Stimulated activated memory B cell treated with anti-CD40 and anti-IgM and Interleukin-4, amounts not matched to agents 10 μg/mL and 1 μg/mL and 100 μg/mL, for 72 hours (primary cell): ENCODE measurements at regions not wholly inside any gene's neighbourhood (a gene's known extent, or its start where the extent isn't known, plus 50 kb on each side); places are given as distances from the start of the nearest gene placed in this dataset.

Experiments used
- ATAC-seq: fragments of 150-1000 bp; cut with Tn5 transposase; 2 replicates; pipeline ENCODE4 v1.10.0; 2021
- H3K27ac Mint-ChIP-seq: one replicate; pipeline ENCODE4 v1.8.0; 2022; ENCODE audit warnings: mild to moderate bottlenecking, mixed read lengths
- H3K27me3 Mint-ChIP-seq: one replicate; pipeline ENCODE4 v1.8.0; 2022; ENCODE audit warnings: mixed read lengths
- H3K36me3 Mint-ChIP-seq: one replicate; pipeline ENCODE4 v1.8.0; 2022; ENCODE audit warnings: mixed read lengths
- H3K4me1 Mint-ChIP-seq: one replicate; pipeline ENCODE4 v1.8.0; 2022; ENCODE audit warnings: mixed read lengths
- H3K4me3 Mint-ChIP-seq: one replicate; pipeline ENCODE4 v1.8.0; 2022; ENCODE audit warnings: mild to moderate bottlenecking, moderate library complexity, mixed read lengths
- H3K9me3 Mint-ChIP-seq: one replicate; pipeline ENCODE4 v1.8.0; 2022; ENCODE audit warnings: mixed read lengths

DNA sequence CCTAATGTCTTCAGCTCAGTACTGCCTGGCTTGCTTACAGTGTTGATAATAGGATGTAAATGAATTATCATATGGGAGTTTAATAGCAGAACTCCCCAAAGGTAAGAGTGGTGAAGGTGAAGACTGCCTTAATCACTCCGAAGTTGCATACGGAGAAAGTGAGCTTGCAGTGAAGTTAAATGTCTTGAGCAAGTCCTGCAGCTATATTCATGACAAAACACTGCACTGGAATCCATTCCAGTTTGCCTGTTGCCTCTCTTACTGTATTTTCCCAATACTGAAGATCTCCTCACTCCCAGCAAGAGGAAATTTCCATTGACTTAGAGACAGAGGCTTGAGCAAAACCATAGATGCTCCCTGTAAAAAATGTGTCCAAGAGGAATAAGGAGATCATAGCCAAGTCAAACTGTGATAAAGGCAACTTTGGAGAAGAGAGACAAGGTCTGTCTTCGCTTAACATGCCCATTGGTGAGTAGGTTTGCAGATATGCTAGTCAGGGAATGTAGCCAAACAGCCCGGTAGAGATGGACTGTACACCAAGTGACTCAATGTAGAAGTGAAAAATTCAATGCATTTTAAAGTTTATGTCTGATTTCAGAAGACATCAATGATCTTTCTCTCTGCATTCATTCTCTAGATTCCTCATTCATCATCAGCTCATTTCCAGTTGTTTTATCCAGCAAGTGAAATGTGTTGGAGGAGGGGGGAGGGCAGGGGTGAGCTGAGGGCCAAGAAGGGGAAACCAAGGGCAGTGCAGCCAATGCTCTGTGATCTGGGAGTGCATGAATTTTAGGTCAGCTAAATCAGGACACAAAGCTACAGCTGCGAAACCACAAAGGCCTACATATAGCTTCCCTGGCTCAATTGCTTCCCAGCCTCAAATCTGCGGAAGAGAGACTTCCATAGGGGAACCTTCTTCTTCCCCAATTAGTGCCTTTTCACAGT, 667.1 kb upstream of the NR2F2 start:
- Mint-ChIP-seq H3K36me3 (no peaks in the 10 kb centered on the region), H3K27ac (no peak overlapping the region), H3K9me3 (peaks cover 7% of the 10 kb centered on the region), H3K4me3 (no peak overlapping the region), H3K4me1 (no peaks in the 10 kb centered on the region), H3K27me3 (no peaks in the 10 kb centered on the region)
- ATAC-seq: no peak

DNA sequence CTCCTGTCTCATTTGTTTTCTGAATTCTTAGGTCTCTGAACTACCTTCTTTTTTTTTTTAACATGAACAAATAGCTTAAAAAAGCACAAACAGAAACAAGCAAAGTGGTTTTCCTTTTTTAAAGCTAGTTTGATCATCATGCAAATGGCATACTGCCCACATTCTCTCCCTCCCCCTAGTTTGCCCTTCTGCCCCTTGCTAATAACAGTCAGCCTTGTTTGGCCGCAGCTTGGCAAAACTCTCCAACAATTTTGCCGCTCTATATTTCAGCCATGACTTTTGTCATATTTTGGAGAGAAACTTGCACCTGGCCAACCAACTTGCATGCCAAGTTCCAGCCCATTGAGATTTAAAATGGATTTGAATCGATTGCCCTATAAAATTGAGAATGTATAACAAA, 666.0 kb upstream of the NR2F2 start:
- no peaks in the 10 kb centered on the region for H3K4me1 Mint-ChIP-seq
- H3K9me3 Mint-ChIP-seq: peaks cover 7% of the 10 kb centered on the region
- ATAC-seq: no peak
- H3K27ac Mint-ChIP-seq: no peak overlapping the region
- H3K4me3 Mint-ChIP-seq: no peak overlapping the region
- H3K36me3 Mint-ChIP-seq: no peaks in the 10 kb centered on the region
- H3K27me3 Mint-ChIP-seq: no peaks in the 10 kb centered on the region

GRCh38 chr15:95669146-95669922, 661.2 kb upstream of the NR2F2 start:
- no peak overlapping the region for H3K4me3 Mint-ChIP-seq
- no peaks in the 10 kb centered on the region for H3K36me3 Mint-ChIP-seq
- H3K9me3 Mint-ChIP-seq: peaks cover 7% of the 10 kb centered on the region
- no peak overlapping the region for H3K27ac Mint-ChIP-seq
- H3K27me3 Mint-ChIP-seq: no peaks in the 10 kb centered on the region
- H3K4me1 Mint-ChIP-seq: no peaks in the 10 kb centered on the region
- ATAC-seq: no peak

DNA sequence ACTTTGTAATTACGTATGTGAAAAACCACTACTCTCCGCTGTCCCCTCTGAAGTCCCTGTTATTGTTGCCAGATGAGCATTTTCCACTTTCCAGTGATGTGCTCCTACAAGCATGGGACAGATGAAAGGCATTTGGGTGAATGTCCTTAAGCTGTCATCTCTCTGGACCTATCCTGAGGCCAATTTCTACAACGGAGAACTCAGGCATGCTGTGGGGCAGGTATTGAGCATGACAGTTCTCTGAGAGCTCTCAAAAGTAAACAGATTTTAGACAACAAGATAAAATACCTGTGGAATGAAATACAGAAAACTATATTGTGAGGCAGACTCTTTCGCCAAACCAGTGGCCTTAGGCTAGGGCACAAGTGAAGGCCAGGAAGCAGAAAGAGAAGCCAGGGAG, 656.5 kb upstream of the NR2F2 start:
- no peaks in the 10 kb centered on the region for H3K36me3 Mint-ChIP-seq
- no peak overlapping the region for H3K4me3 Mint-ChIP-seq
- no peaks in the 10 kb centered on the region for H3K4me1 Mint-ChIP-seq

DNA sequence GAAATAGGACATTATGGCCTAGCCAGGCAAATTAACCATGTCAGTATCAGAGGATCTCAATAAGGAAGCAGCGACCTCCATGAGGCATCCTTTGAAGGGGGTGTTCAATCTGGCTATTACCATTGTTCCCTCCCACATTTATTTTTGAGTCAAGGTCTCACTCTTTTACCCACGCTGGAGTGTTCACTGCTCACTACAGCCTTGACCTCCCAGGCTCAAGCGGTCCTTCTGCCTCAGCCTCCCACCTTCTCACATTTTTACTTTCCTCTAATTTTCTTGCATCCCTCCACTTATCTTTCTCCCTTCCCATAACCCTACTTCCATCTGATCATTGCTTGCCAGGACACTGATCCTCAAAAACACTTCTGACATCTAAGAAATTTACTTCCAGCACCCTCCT, 654.0 kb upstream of the NR2F2 start:
- Mint-ChIP-seq H3K36me3 (no peaks in the 10 kb centered on the region), H3K4me3 (no peak overlapping the region), H3K27ac (no peak overlapping the region), H3K9me3 (peaks cover 4% of the 10 kb centered on the region), H3K4me1 (no peaks in the 10 kb centered on the region), H3K27me3 (no peaks in the 10 kb centered on the region)
- no peak for ATAC-seq

More for the DNA sequence above, 656.5 kb upstream of the NR2F2 start:
- ATAC-seq: no peak
- Mint-ChIP-seq H3K9me3 (peaks cover 7% of the 10 kb centered on the region), H3K27ac (no peak overlapping the region), H3K27me3 (no peaks in the 10 kb centered on the region)

GRCh38 chr15:95679847-95680582, 650.5 kb upstream of the NR2F2 start:
- Mint-ChIP-seq H3K4me1 (no peaks in the 10 kb centered on the region), H3K27me3 (no peaks in the 10 kb centered on the region), H3K36me3 (no peaks in the 10 kb centered on the region), H3K4me3 (no peak overlapping the region), H3K27ac (no peak overlapping the region), H3K9me3 (no peaks in the 10 kb centered on the region)
- ATAC-seq: no peak

- no peaks in the 10 kb centered on the region for H3K27me3 Mint-ChIP-seq
- H3K36me3 Mint-ChIP-seq: no peaks in the 10 kb centered on the region
- H3K27ac Mint-ChIP-seq: no peak overlapping the region
- no peak for ATAC-seq
- H3K4me1 Mint-ChIP-seq: no peaks in the 10 kb centered on the region
- no peak overlapping the region for H3K4me3 Mint-ChIP-seq
- H3K9me3 Mint-ChIP-seq: no peaks in the 10 kb centered on the region
Measured at GRCh38 chr15:95680728-95681127, 649.8 kb upstream of the NR2F2 start.

DNA sequence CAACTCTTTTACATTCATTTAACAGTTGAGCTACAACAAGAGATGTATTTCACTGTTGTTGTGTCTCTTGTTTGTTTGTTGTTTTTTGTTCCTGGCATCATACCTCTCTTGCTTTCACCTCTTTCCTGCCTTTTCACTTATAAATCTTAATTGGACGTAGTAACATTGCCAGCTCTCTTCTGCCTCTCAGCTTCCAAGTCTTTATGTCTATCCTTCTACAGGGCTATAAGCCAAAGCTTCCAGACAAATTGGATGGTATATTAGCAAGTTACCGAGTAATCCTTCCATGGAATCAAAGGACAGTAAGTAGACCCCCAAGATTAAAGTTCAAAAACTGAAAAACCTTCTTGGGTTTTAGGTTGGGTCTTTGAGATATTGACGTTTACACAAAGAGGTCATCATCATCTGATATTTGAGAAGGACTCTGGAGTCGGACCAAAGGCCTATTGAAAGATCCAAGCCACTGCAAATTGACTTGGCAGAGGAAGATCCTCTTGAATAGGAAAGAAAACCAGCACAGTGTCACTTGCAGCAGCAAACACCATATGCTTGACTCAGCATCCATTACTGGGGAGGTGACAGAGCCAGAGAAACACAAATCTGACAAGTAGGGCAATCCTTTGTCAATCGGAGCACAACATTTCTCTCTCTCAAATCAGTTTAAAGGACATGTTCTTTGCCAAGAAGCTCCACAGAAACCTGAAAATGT, 648.5 kb upstream of the NR2F2 start:
- no peak overlapping the region for H3K27ac Mint-ChIP-seq
- H3K9me3 Mint-ChIP-seq: no peaks in the 10 kb centered on the region
- no peaks in the 10 kb centered on the region for H3K36me3 Mint-ChIP-seq
- H3K27me3 Mint-ChIP-seq: no peaks in the 10 kb centered on the region
- H3K4me3 Mint-ChIP-seq: no peak overlapping the region
- no peaks in the 10 kb centered on the region for H3K4me1 Mint-ChIP-seq
- no peak for ATAC-seq

GRCh38 chr15:95684126-95684525, 646.4 kb upstream of the NR2F2 start:
- no peak for ATAC-seq
- Mint-ChIP-seq H3K27ac (no peak overlapping the region), H3K9me3 (no peaks in the 10 kb centered on the region), H3K4me1 (no peaks in the 10 kb centered on the region), H3K36me3 (no peaks in the 10 kb centered on the region), H3K4me3 (no peak overlapping the region), H3K27me3 (no peaks in the 10 kb centered on the region)

- Mint-ChIP-seq H3K36me3 (no peaks in the 10 kb centered on the region), H3K27me3 (no peaks in the 10 kb centered on the region), H3K4me1 (no peaks in the 10 kb centered on the region), H3K9me3 (peaks cover 3% of the 10 kb centered on the region), H3K4me3 (no peak overlapping the region), H3K27ac (no peak overlapping the region)
- ATAC-seq: no peak
Measured at GRCh38 chr15:95684693-95685115, 645.8 kb upstream of the NR2F2 start.

GRCh38 chr15:95687061-95687460, 643.4 kb upstream of the NR2F2 start:
- no peaks in the 10 kb centered on the region for H3K36me3 Mint-ChIP-seq
- no peak overlapping the region for H3K4me3 Mint-ChIP-seq
- ATAC-seq: no peak
- H3K9me3 Mint-ChIP-seq: peaks cover 3% of the 10 kb centered on the region
- H3K27ac Mint-ChIP-seq: no peak overlapping the region
- H3K4me1 Mint-ChIP-seq: no peaks in the 10 kb centered on the region
- no peaks in the 10 kb centered on the region for H3K27me3 Mint-ChIP-seq

DNA sequence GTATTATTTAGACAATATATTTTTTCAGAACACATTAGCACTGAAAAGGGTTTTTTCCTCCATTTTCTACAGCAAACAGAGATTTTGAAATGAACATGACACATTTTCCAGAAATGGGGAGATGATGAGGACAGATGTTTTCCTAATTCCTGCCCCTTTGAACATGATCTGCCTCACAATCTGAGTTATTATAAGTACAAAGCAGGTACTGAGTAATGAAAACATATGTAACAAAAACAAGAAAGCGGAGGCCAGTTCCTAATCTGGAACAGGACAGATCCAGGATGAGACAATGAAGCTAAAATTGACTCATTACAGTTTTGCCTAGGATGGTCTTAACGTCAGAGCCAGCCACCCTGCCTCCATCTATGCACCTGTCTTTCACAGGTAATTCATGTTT, 642.8 kb upstream of the NR2F2 start:
- ATAC-seq: no peak
- Mint-ChIP-seq H3K4me3 (no peak overlapping the region), H3K36me3 (no peaks in the 10 kb centered on the region), H3K27me3 (no peaks in the 10 kb centered on the region), H3K4me1 (no peaks in the 10 kb centered on the region), H3K9me3 (peaks cover 3% of the 10 kb centered on the region), H3K27ac (no peak overlapping the region)

DNA sequence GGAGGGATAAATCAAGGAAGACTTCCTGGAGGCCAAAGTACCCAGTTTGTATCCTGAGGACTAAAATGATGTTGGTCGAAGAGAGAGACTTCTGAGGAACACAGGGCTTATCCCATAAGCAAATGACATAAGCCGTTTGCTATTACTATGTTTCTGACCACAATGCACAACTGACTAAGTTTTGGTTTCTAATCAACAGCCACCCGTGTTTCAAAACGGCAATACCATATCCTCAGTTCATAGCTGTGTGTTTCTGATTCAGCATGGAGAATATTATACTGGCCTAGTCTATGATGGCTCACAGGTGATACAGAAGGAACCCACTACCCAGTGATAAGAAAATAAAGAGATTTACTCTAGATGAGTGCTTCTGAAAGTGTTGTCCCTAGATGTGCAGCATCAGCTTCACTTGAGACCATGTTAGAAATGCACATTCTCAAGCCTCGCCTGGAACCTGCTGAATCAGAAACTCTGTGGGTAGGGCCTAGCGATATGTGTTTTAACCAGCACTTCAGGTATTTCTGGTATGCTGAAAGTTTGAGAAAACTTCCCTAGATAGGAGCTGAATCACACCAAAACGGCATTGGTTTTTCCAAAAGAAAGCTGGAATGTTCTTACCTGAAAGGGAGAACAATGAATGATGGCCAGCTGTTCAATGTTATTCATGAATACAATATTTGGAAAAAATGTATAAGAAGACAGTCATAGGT, 639.7 kb upstream of the NR2F2 start:
- Mint-ChIP-seq H3K27ac (no peak overlapping the region), H3K4me1 (no peaks in the 10 kb centered on the region), H3K36me3 (no peaks in the 10 kb centered on the region), H3K9me3 (peaks cover 15% of the 10 kb centered on the region), H3K27me3 (no peaks in the 10 kb centered on the region), H3K4me3 (no peak overlapping the region)
- no peak for ATAC-seq

- H3K9me3 Mint-ChIP-seq: peaks cover 18% of the 10 kb centered on the region
- H3K4me3 Mint-ChIP-seq: no peak overlapping the region
- no peak for ATAC-seq
- no peaks in the 10 kb centered on the region for H3K4me1 Mint-ChIP-seq
- no peak overlapping the region for H3K27ac Mint-ChIP-seq
- H3K27me3 Mint-ChIP-seq: no peaks in the 10 kb centered on the region
- no peaks in the 10 kb centered on the region for H3K36me3 Mint-ChIP-seq
Measured at GRCh38 chr15:95693917-95694316, 636.6 kb upstream of the NR2F2 start.
